GM18867 (cell line): ENCODE measurements at regions not wholly inside any gene's neighbourhood (a gene's known extent, or its start where the extent isn't known, plus 50 kb on each side); places are given as distances from the start of the nearest gene placed in this dataset.

Source experiments
- ATAC-seq: cut with Tn5 transposase; IDR thresholded peaks from one replicate; pipeline ENCODE4 v1.9.1; 2021; ENCODE audit warnings: mild to moderate bottlenecking, moderate library complexity; ENCODE audit not compliant: unreplicated experiment

DNA sequence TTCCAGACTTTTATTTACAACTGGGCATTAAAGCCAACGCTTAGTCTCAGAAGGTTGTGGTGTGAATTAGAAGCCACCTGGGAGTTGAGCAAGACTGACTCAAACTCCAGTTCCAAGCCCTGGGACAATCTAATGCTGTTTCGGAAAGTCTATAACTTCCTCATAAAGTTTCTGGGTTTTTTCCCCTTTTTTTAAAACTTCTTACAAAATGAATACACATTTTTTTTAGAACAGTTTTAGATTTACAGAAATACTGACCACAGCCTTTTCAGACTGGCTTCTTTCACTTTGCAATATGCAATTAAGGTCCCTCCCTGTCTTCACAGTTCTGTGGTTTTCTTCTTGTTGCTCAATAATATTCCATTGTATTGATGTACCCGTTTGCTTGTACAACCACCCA is 115.9 kb upstream of the TWIST2 start:
- ATAC-seq: no peak

DNA sequence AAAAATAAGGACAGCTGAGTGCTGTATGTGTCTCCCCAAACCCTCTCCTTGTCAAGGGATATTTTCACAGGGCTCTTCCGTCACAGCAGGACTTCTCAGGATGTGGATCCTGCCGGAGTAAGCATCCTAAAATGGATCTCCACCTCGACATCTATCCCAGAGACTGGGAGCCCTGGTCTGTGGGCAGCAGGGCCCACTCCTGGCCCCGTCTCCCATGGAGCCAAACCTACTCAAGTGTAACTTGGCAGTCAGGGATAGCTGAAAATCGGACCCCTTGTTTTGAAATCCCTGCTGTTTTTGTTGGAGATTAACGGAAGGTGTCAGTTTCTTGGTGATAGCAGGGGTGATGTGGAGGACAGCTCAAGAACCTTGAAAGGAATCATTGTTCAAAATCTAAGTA is 109.0 kb upstream of the TWIST2 start:
- ATAC-seq: no peak

DNA sequence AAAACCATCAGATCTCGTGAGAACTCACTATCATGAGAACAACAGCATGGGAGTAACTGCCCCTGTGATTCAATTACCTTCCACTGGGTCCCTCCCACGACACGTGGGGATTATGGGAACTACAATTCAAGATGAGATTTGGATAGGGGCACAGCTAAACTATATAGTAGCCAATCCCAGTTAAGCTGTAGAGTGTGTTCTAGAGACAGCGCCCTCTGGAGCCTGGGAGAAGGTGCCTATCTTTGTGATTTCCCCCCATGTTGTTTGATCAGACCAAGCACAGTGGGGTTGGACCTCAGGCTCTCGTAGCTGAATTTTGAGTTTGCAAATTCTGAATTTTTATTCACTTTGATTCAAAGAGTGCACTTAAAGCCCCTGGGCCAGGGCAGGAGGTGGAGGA is 108.2 kb upstream of the TWIST2 start:
- ATAC-seq: no peak

DNA sequence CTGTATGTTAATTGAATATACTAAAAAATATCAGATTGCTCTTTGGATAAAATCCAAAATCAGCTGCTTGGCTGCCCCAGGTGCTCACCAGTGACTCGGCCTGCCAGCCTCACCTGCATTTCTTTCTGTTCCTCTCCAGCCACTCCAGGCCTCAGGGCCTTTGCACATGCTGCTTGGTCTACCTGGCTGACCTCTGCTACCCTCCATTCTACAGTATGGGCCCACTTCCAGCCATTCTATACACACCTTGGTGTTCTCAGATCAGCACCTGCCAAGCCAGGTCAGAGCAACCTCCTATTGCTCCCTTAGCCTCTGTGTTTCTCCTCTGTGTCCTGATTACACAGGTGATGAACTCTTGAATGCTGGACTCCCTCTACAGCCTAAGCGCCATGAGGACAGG is 106.6 kb upstream of the TWIST2 start:
- ATAC-seq: no peak

DNA sequence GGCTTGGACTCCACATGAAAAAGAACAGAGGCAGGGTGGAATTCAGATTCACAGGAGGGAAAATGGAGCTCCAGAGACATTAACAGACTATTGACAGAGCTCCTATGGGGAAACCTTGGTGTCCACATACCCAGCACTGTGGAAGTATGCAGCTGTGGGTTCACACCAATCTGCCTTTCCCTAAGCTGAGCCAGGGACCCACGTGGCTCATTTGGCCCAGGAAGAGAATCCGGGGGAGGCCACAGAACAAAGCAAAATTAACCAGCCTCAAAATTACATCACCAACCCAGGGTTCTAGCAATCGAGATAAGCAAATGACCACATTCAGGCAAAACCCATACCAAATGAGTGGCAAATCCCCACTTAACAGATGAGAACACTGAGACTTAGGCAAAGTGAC is 105.8 kb upstream of the TWIST2 start:
- no peak for ATAC-seq

DNA sequence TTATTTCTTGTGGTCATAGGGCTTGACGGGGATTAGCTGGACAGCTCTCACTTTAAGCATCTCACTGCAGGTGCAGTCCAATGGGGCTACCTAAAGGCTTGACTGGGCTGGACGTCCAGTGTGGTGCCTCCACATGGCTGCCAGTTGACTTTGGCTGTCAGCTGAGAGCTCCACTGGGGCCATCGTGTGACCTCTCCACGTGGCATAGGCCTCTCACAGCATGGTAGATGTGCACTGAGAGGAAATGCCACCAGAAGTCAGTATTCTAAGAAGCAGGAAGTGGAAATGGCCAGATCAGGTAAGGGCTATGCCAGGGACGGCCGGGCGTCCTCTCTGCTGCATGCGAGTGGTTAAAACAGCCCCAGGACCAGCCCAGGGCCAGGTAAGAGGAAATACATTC is 105.2 kb upstream of the TWIST2 start:
- no peak for ATAC-seq

DNA sequence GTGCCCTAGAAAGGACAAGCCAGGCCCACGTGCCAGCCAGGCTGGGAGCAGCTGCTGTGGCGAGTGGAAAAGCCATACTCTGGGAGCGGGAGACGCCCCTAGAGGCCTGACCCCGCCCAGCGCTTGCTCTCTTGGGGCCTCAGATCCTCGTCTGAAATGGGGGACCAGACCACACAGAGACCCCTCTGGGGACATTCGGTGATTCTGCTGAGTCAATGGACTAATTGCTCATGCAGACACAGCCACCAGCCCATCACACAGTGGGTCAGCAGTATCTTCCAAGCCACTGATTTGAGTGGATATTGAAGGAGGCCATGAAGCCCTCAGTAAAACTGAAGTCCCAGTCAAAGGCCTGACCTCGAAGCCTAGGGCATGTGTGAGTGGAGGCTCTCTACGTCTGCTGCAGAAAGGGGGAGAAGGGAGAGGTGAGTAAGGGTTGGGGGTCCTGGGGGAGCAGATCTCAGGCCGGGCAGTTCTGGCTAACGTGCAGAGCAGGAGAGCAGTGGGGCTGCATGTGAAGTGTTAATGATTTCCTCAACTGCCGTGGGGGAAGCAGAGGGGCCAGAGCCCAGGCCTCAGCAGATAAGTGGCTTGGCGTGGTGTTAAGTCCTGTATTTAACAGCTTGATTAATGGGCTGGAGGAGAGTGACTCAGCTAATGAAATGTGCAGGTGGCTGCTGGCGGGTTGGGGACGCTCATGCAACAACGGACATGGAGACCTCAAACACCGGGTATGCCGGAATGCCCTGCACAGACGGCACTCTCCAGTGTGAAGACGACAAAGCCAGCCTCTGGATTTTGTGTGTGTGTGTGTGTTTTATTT is 104.4 kb upstream of the TWIST2 start:
- ATAC-seq: no peak

DNA sequence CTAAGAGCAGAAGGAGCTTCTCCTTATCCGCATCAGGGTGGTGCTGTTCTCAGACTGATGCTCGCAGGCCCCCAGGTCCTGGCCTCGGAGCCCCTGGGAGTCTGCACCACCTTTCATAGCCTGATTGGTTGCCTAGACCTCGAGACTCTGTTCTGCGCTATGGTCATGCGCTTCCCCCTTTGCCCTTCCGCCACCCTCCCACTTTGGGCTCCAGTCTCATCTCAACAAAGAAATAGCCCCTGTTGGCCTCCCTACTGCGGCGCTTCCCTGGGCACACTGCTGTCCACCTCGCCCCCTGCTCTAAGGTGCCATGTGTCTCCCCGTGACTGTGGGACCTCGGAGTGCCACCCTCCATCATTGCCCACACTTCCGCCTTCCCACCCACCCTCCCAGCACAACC is 102.9 kb upstream of the TWIST2 start:
- no peak for ATAC-seq

DNA sequence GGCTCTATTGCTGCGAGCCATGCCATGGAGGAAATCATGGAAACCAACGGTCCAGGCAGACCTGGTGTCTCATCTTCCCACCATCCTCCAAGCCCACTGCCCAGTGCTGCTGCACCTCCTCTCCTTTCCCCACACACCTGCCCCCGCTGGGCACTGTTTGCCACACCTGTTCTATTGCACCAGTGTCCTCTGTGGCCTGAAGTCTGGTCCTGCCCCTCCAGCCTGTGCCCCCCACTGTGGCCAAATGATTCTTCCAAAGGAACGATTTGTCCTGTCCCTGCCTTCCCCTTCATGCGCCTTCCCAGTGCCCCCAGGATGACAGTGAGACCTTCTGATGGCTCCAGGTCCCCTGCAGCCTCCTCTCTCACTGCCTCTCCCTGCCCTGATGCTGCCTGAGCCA is 101.9 kb upstream of the TWIST2 start:
- no peak for ATAC-seq

DNA sequence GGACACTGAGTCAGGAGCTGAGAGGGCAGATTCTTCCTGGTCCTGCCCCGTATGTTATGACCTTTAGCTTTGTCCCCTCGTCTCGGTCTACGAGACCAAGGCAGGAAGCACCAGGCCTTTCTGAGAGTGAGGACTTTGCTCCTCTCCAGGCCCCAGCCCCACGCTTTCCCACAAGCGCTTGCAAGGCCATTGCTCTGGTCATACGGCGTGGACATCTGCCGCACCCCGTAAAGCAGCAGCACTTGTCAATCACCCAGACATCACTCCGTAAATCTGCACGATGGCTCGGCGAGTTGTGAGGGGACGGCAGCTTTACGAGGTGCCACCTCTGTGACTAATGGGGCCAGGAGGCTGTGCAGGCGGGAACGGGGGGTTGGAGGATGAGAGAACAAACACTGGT is 100.8 kb upstream of the TWIST2 start:
- no peak for ATAC-seq

DNA sequence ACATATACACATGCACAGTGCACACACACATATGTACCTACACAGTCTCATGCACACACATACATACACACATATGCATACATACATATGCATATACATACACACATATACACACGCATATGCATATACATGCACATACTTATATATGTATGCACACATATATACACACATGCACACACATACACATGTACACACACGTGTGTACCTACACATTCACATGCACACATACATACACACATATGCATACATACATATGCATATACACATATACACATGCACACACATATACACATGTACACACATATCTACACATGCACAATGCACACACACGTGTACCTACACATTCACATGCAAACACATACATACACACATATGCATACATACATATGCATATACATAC is 100.3 kb upstream of the TWIST2 start:
- ATAC-seq: no peak

DNA sequence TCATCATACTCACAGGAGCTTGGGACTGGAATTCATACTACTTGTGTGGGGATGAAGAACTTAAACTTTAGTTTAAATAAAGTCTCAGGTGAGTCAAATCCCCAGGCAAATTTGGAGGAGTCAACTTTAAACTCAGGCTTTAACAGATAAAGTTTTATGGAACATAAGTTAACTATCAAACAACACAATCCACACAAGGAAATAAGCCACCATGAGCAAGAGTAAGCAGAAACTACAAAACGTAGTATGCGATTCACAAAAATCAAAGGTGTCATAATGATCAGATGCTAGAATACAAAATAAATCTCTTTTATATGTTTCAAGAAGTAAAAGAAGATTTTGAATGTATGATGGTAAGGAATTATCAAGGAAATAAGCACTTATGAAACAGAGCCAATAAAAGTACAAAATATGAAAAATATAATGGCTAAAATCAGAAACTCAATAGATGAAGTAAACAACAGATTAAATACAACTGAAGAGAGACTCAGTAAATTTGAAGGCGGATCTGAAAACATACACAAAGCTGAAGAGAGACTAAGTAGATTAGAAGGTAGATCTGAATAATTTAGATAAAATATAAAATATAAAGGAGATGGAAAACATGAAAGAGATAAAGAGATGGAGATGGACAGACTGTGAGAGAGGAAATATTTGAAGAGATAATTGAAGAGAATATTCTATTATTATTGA is 97.5 kb upstream of the TWIST2 start:
- ATAC-seq: no peak

DNA sequence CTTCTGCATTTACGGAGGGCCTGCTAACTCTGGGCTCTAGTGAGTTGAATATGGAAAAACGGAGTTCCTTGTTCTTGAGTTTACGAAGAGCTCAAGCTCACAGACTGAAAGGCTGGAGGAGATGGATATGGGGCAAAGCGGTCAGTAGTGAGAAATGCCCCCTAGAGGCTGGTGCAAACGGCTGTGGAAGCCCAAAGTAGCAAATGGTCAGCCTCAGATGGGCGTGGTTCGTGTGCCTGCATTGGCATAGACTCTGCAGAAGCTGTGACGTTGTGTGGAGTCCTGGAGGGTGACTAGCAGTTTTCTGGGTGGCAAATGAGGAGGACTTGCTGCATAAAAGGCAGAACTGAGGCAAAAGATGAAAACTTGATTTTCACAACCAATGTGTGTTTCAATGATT is 93.6 kb upstream of the TWIST2 start:
- ATAC-seq: no peak

DNA sequence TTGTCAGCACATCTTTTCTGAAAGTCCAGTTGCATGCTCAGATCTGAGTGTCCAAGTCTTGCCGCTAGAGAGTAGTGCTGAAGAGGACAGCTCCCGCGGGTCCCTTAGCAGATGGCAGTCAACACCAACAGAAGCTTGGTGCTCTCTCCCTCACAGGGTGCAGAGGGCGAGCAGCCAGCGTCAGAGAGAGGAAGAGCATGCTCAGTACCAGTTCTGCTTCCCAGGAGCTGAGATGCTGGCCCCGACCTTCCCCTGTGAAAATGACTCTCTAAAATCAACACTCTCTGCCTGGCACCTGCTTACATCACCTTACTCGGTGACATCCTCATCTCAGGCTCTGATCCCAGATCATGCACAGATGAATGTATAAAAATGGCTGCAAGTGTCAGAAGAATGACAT is 86.0 kb upstream of the TWIST2 start:
- no peak for ATAC-seq

DNA sequence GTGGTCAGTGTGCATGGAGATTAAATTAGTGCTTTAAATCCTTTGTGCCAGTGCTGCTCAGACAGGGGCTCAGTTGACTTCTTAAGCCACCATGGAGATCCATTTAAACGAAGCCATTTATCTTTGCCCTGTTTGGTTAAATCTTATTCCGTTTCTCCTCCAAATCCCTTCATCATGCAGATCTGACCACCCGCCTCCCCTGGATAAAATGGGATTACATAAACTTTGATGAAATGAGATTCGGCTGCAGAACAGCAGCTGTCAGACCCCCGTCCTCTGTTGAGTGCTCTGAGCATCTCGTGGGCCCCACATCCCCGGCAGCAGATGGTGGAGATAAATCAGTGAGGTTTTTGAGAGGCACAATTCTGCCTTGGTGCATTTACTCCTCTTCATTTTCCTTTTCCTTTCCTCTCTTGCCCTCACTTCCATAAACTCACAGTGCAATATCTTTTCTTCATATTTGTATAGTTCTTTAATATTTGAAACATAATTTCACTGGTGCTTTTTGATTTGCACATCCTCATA is 84.4 kb upstream of the TWIST2 start:
- no peak for ATAC-seq

DNA sequence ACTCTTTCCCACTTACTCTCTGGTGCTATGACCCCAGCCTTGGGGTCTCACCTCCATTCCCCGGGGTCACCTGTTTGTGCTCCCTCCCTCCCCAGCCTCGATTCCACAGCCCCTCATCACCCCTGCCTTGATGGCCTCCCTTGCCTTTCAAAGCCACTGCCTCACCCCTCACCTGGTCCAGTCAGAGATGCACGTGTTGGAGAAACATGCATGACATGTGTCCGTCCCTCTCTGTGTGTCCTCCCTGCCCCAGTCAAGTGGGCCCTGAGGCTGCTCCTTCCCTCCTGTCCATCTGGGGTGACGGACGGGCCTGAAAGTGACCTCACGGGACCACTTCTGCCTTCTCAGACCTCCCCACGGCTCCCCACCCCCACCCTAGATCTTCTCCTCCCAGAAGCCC is 82.3 kb upstream of the TWIST2 start:
- no peak for ATAC-seq

DNA sequence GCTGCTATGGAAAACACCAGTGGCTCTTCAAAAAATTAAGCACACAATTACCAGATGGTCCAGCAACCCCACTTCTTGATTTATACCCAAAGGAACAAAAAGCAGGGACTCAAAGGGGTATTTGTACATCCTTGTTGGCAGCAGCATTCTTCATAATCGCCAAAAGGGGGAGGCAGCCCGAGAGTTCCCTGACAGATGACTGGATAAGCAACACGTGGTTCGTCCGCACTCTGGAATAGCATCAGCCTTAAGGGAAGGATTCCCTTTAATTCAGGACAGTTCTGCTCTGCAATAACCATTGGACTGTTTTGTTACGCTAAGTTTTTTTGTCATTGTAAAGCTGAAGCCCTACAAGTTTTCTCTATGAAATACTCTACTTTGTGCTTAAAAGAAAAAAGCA is 76.7 kb upstream of the TWIST2 start:
- no peak for ATAC-seq

DNA sequence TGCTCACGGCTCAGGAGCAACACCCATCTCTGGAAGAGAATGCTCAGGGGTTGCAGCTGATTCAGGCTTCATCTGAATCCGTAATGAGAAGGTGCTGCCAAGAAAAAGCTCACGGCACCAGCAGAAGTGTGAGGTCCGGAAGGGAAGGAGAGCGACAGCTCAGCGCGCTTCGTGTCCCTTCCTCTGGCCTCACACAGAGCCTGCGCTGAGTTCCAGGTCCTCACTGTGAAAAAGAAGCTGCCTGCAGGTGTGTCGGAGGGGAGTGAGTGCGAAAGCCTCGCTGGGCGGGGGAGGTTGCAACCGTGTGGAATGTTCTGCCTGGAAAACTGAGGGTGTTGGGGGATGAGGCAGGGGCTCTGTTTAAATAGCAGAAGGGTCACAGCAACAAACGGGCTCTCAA is 76.2 kb upstream of the TWIST2 start:
- ATAC-seq: no peak

DNA sequence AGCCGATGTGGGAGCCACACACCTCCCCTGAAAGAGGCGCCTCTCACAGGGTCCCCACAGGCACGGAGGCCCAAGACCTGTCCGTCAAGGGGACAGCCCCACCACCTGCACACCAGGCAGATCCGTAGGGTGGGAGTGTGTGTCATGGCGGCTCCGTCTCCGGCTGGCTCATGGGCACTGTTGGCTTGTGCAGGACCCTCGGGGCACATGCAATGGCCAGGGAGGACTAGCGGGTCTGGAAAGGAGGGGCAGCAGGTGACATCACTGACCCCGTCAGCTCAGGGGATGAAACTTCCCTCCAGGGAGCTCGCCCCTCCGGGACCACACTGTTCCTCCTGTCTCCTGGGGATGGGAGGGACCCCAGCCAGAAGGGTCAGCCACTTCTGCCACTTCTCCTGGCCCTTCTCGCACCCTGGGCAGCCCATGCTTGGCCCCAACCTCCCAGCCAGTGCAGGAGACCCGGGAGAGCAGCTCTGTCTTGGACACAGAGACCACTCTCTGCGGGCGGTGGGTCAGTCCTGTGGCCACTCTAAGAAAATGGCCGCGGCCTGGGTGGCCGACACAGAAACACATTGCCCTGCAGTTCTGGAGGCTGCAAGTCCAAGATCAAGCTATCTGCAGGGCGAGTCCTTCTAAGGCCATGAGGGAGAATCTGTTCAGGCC is 75.1 kb upstream of the TWIST2 start:
- no peak for ATAC-seq

DNA sequence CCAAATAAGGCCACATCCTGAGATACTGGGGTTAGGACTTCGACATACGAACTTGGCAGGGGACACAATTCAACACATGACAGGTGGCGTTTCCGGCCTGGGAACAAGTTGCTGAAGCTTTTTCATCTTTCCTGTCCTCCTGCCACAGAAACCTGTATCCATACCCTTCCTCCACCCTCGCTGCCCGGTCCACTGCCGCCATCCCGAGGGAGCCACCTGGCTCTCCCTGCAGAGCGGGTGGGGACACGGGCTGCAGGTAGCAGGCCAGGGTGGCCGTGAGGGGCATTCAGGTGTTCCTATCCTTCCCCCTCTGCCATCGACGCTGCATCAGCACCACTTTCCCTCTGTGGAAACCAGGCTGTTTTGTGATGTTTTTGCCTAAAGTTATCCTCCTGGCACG is 74.4 kb upstream of the TWIST2 start:
- ATAC-seq: no peak

DNA sequence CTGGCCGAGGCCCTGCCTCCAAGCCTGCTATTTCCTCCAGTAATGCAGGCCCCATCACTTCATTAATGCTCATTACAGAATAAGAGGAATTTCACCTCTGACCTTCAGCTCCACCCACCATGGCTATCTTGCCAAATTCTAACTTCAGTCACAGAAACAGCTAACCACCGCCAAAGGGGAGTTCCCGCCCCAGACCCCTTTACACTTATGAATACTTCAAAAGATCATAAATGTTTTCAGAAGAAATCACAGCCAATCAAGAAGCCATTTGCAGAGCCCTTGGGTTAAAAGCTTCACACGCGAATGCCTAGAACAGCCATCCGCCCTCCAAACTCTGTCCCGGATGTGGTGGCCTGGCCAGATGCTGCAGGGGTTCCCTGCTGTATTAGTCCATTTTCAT is 73.8 kb upstream of the TWIST2 start:
- ATAC-seq: no peak

DNA sequence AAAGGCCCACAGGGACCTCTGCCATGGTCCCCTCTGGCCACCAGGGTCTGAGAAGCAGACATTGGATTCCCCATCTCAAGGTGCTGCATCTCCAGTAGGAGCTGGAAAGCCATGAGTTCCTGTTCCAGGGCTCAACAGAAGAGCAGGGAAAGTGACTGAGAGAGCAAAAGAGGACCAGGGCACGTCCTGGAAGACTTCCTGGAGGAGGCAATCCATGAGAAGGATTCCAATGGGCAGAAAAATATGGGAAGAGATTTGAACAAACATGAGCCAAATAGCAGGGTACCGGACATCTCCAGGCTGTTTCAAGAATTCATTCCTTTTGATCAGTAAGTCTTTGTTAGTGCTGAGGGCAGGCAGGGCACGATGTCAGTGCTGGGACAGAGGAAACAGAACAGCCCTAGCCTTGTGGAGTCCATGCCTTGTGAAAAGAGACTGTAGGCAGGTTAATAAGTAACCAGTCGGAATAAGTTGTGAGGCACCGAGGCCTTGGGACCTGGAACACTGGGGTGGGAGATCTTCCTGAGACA is 72.8 kb upstream of the TWIST2 start:
- no peak for ATAC-seq
